DMS79 (cell line): ENCODE measurements at regions not wholly inside any gene's neighbourhood (a gene's known extent, or its start where the extent isn't known, plus 50 kb on each side); places are given as distances from the start of the nearest gene placed in this dataset.
A peak's percentile ranks its signal among the peaks of the same experiment; 100 is the strongest.
"Not testable (repeated sequence)": the region's sequence is repeated elsewhere in the genome, so short reads cannot be mapped to it uniquely, and the experiment has no call there.

Source experiments
- DNase-seq: peaks from one replicate; lab custom pipeline; 2025; lab: John Stamatoyannopoulos, UW

DNA sequence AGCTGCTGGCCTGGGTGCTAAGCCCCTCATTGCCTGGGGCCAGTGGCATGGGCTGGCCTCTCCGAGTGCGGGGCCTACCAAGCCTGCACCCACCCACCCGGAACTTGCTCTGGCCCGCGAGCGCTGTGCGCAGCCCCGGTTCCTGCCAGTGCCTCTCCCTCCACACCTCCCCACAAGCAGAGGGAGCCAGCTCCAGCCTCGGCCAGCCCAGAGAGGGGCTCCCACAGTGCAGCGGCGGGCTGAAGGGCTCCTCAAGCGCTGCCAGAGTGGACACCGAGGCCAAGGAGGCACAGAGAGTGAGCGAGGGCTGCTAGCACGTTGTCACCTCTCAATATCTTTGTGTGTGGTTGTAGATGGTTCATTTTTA, 74.8 kb upstream of the ATP1A1 start:
- not testable (repeated sequence) for DNase-seq

DNA sequence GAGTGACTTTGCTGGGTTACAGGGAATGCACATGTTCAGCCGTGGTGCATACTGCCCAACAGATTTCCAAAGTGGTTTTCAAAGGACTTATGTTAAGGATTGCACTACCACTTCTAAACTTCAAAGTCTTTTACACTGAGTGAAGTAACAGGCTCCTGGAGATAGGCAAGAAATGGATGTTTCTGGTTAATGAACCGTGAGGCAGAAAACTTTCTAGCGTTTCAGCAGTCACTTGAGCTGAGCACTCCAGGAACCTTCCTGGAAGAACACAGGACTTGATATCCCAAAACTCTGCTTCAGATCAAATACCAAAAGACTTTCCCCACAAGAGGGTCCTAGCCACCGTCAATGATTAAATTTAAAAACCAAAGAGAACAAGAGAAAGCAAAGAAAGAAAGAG, 74.3 kb upstream of the ATP1A1 start:
- DNase-seq, result no peak

DNA sequence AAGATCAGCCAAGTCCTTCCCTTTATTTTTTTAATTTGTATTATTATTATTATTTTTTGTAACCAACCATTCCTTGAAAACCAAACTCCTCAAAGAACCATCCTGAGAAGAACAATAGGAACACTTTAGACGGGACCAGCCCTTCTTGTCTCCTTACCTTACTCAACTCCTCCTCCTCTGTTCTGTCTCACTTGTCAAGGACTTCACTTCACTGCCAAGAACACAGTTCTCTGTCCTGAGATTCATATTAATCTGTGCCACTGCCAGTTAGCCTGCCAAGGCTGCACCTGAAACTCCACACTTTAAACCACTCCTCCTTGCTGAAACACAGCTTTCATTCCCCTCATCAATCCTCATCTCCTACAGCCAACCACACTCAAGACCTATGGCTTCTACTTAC, 73.8 kb upstream of the ATP1A1 start:
- DNase-seq, result peak; percentile 12

DNA sequence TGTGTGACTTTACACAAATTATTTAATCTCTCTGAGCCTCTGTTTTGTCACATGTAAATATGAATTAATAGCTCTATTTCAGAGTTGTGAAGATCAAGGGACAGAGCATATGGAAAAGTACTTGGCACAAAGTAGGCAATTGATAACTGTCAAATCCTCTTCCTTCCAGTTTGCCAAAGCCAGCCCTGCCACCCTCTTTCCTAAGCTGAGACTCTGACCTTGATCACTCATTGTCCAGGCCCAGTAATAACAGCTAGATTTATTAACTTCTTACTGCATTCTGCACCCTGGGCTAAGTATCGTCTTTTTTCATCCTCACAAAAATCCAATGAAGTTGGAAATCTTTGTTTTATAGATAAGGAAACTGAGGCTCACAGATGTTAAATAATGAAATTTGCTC, 70.8 kb upstream of the ATP1A1 start:
- DNase-seq, result no peak

DNA sequence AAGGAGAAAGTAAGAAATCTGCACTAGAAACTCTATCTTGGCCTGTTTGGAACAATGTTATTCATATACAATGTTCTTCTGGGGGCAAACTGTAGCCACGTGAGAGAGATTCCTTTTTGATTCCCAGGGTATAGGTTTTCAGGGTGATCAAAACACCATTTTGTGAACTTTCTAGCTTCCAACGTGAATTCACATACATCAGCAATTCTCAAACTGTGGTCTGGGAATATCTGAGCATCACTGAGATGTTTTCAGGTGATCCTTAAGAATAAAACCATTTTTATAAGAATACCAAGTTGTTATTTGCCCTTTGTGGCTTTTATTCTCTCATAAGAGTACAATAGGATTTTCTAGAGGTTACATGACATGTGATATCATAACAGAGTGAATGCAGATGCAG, 66.9 kb upstream of the ATP1A1 start:
- no peak for DNase-seq

DNA sequence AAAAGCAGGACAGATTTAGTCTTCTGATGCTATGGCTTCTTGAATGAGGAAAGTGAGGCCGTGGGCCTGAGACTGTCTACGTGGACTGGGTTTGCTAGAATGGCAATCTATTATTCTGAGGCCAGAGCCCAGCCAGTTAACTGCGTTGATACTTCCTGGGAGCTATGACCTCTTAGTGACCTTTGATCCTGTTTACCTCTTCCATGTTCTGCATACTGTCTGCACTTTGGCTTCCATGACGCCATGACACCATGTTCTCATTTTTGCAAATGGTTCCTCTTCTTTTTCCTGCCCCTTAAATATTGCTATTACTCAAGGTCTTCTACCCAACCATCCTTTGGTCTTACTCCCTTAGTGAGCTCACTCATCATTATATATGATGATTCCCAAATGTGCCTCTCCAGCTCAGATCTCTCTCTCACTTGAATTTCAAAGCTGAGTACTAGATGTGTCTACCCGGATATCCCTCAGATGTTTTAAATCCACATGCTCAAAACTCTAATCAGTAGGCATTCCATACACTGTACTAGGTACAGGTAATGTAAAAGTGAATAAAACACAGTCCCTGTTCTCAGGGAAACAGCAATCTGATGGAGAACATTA, 66.1 kb upstream of the ATP1A1 start:
- no peak for DNase-seq

DNA sequence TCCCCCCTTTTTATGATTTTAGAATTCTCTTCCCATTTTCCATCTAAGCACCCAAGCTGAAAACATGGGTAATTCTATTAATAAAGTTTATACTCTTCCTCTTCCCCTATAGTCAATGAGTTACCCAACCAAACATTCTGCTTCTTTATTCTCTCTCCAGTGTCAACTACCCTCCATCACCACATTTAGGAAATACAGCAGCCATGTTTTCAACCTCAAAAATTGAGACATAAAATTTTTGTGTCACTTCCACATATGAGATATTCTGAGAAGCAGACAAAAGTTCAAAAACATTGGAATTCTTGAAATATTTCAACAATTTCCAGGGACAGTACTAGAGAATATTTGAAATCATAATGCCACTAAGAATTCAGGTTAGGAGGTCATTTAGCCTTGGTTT, 64.8 kb upstream of the ATP1A1 start:
- no peak for DNase-seq

DNA sequence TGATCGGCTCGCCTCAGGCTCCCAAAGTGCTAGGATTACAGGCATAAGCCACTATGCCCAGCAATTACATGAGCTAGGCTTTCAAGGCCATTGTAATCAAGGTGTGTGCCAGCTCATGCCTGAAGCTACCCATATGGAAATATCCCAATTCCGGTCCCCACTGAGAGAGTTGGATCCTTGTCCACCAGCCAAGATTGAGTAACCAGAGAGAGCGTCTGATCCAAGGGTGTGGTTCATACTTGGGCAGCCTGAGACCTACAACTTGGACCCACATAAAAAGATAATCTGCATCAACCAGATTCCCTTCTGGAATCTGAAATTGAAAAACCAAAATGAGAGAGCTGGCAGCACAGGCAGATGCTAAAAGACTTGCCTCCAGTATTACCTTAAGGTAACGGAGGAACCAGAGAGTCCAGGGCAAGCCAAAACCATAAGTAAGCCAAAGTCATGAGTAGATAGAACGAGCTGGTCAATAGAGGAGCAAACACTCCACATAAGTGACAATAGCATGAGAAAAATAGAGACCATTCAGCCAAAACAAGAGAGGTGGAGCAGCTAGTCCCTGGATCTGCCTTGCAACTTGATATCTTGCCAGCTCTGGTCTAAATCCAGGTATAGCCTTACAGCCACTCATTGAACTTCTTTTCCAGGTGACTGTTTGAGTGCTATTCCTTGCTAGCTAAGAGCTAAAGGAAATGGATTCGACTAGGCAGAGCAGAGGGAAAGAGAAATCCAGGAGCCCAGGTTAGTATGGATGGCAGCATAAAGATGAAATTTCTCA, 63.8 kb upstream of the ATP1A1 start:
- DNase-seq, result peak; percentile 65

DNA sequence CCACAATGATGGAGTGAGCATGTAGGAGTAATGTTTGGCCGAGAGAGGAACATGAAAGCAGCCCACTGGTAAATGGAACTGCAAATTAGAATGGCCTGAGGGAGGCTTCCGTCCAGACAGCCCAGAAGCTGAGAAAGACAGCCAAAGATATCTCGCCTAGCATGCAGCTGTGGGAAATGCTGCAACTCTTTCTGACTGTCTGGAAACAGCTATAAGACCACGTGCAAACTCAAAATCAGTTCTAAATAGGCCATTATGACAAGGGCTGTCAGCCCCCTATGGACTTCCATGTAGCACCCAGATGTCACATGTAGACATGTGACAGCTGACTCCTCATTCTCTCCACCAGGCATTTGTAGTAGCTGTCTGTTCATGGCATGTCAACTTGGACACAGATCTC, 62.9 kb upstream of the ATP1A1 start:
- DNase-seq, result no peak

DNA sequence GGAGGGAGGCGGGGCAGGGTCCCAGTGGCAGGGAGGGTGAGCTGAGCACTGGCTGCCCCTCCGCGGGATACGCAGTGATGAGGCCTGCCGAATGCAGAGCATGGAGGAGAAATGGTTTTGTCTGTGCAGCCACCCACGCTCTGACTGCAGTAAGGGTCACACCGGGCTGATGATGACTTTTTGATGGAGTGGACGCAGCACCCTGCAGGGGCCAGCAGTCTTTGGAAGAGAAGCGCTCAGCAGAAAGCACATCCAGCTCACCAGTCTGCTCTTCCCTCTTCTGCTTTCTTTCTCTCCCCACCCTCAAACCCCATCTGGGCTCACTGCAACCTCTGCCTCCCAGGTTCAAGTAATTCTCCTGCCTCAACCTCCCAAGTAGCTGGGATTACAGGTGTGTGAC, 61.9 kb upstream of the ATP1A1 start:
- no peak for DNase-seq

DNA sequence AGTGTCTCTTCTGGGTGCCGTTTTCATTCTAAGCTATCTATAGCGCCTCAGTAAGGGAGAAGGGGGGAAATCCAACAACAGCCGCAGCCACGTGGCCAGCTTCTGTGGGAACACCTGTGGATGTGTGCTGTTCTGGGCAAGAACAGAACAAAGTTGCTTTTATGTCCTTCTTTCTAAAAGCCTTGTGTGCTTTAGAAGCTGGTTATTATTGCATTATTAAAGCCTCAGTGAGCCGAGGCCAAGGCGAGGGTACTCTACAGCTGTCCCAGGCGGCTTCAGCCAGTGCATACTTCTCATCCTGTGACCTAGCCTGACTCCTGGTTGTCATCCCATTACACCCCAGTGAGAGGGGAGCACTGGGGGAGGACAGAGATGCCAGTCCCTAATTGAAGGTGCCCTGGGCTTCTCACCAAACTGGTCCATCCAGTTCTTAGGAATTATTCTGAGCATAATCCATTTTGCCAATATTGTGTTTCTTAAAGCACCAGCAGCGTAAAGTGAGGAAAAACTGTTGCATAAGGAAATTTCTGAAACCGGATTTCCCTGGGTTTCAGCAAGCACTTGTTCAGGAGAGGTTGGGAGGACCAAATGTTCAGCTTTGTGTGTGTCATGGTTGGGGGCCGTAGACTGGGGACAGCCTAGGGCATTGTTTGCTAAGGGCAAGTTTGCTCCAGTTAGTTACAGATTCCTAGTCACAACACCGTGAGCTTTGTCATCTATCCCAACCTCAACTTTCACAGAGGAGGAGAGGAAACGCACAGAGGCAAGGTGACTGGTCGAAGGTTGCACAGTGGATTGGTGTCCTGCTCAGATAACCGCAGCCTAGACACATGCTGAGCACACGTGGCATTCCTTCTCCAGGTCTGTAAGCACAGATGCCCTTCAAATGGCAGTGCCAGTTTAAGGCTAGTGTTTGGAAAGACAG, 61.0 kb upstream of the ATP1A1 start:
- peak; percentile 78 for DNase-seq

DNA sequence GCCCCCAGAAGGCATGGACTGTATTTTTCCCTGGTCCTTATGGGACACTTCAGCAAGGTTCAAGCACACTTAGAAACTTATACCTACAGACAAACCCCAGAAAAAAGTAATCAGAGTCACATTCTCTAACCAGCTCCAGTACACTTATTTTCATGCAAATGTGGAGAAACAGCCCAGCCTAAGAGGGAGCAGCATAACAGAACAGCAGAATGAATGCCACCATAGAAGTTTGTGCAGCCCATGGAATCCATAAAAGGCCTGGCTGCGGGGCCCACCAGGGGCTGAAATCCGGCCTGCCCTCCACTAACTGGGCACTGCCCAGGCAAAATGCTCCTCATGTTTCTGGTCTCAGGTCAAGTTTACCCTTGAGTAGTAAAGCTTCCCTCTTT, 60.4 kb upstream of the ATP1A1 start:
- no peak for DNase-seq

DNA sequence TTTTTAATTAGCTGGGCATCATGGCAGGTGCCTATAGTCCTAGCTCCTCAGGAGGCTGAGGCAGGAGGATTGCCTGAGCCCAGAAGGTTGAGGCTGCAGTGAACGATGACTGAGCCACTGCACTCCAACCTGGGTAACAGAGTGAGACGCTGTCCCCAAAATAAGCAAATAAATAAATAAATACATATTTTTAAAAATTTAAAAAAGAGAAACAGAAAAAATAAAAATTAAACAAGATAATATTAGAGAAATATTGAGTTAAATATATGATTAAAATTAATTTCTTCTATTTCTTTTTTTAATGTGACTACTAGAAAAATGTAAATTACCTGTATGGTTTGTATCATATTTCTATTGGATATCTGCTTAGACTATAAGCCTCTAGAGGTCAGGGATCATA, 59.3 kb upstream of the ATP1A1 start:
- DNase-seq, result no peak

DNA sequence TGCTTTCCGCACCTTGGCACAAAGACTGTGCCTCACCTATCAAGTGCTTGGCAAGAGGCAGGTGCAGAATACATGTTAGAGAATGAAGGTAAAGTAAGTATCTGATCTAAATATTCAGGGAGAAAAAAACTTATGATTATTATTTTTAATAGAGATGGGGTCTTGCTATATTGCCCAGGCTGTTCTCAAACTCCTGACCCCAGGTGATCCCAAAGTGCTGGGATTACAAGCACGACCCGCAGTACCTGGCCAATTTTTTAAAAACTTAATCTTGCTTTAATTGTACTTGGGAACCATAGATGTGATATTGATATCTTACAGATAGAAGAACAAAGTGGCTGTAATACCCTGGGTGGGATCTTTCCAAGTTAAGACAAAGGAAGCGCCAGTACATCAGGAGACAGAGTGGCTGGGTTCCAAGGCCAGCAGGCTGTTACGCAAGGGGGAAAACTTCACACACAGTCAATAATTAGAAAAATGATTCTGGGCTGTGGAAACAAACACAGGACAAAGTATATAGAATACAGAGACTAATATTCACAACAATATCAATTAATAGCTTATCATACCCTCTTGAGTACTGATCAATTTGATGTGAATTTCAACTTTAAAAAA, 58.6 kb upstream of the ATP1A1 start:
- no peak for DNase-seq

DNA sequence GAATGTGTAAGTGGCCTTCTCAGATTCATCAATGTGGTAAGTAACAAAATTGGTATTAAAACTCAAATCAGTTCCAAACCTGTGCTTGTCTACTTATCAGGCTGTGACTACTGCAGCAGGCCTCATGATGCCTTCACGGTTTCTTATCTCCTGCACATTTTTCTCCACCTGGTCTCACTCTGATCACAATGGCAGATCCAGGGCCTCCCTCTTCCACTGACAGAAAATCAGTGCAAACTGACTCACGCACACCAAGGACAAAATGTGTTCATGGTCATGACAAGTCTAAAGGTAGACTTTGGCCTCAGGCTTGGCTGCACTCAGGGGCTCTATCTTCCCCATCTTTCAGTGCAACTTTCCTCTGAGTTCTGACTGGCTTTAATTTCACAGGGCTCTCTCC, 56.7 kb upstream of the ATP1A1 start:
- DNase-seq, result no peak

DNA sequence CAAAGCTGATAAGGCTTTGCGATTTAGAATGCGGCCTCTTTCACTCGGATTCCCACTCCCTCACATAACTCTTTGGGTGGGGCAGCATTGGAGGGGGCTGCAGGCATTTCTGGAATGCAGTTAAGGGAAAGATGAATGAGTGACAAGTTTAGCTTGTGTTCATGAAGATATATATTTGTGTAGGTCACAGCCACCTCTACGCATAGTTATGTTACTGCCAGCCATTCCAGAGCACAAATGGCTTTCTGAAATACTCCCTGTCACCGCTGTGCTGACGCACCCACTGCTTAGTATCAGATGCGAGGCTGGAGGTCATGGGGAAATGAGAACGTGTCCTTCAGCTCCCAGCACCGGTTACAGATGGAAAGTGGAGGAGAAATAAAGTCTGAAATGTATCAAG, 54.1 kb upstream of the ATP1A1 start:
- DNase-seq, result no peak

DNA sequence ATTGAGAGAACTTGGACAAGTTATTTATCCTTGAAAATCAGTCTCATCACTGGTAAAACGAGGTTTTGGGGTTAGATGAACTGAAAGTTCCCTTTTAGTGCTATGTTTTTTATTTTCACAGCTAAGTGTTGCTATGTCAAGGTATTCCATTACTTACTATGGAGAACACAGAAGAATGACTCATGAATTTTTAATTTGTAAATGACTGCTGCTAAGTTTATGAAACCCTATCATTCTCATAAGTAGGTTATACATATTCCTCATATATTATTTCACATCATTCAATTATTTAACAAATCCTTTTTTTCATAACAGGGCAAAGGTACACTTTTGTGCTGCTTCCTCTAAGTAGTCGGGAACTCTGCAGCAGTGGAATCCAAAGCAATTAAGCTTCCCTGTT, 52.2 kb upstream of the ATP1A1 start:
- DNase-seq, result no peak

DNA sequence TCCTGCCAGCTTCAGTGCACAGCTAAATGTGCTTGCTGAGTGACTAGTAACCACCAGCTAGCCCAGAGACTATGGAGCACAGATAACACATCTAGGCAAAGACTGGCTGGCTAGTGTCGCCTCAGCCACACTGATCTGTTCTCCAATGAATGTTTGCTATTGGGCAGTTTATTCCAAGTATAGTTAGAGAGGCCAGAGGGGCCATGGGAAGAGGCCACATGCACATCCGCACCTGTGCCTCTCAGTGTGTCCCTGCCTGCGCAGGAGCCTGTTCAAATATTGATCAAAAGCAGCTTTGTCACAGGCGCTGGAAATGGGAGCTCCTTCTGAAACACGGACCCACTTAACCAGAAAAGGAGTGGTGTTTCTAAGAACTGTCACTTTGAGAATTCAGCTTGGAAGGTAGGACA, 51.3 kb upstream of the ATP1A1 start:
- DNase-seq, result no peak

DNA sequence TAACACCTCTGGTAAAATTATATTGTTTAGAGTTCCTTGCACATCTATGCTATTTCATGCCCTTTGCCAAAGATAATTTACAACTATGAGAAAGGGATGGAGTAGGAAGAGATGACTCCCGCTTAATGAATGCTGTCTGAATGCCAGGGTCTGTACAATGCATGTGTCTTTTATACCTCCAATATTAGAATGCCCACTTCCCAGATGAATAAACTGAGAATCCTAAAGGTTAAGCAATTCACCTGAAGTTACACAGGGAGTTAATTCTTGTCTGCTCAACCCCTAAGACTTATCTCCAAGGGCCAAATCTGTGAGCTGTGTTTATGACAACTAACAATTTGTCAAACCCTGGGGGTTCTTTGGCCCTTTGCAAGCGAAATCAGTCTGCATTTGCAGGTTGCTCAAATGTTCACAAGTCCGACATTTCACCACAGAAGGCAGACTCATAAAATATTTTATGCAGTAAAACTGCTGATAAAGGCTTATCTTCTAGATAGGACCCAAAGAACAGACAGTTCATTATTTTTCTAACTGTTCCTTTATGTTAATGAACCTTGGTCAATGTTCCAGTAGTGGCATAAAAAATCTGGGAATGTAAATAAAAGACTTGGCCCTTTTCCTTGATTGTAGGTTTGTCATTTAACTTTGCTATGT, 50.2 kb upstream of the ATP1A1 start:
- no peak for DNase-seq
